K562 (cell line): ENCODE measurements at regions not wholly inside any gene's neighbourhood (a gene's known extent, or its start where the extent isn't known, plus 50 kb on each side); places are given as distances from the start of the nearest gene placed in this dataset.

ENCODE experiments used
- ATAC-seq: fragments of 200-7000 bp; cut with Tn5 transposase; 3 replicates; pipeline ENCODE4 v1.9.1; 2020; ENCODE audit warnings: moderate library complexity
- BruUV-seq: library from RNA; stranded (reverse); fragments of 400-500 nt; replicated peaks from 2 replicates; lab custom pipeline; 2021; lab: Mats Ljungman, UMichigan
- CTCF ChIA-PET: fragments of 300-600 bp; formaldehyde crosslinking; extraction: SDS; loops from one replicate; lab custom pipeline; 2021; ENCODE audit warnings: low intra/inter-chr PET ratio; lab: Yijun Ruan, JAX
- POLR2A ChIA-PET: fragments of 300-600, 350-650 bp; sonication (Branson Sonifier 250); formaldehyde crosslinking; extraction: SDS; loops from one replicate; lab custom pipeline; 2021; ENCODE audit warnings: antibody characterized with exemption, inconsistent platforms; lab: Yijun Ruan, JAX
- DNase-seq, 4 experiments: peaks; one replicate each; pipeline versions ENCODE4 v3.0.0 to v3.0.0-alpha.2; 2011 to 2018; ENCODE audit warnings: low spot score in 3 of 4, mixed read lengths in 3 of 4; ENCODE audit errors: extremely low read depth in 1 of 4
- FAIRE-seq: peaks from 2 replicates; lab custom pipeline; 2011; peaks lifted over from hg19 to GRCh38; lab: Jason Lieb, UNC
- H2AFZ ChIP-seq: 2 replicates; pipeline ENCODE4 v1.6.0; 2011; ENCODE audit warnings: low read depth, low read length, control low read depth, inconsistent platforms
- H3K27ac ChIP-seq: fragments of 200-600 bp; 3 replicates; pipeline ENCODE4 v1.8.0; 2011; ENCODE audit warnings: low read depth, mild to moderate bottlenecking, control low read depth, inconsistent platforms, low read length, moderate library complexity, mixed read lengths; ENCODE audit errors: extremely low read depth
- H3K27me3 ChIP-seq, 2 experiments: fragments of 300-600 bp in 1 of 2; 2 replicates in 1 of 2; 3 replicates in 1 of 2; pipeline versions ENCODE4 v1.6.0 to v1.8.0; 2011; ENCODE audit warnings: inconsistent platforms in 2 of 2, low read length in 2 of 2, mild to moderate bottlenecking in 1 of 2, mixed read lengths in 1 of 2, moderate library complexity in 1 of 2; ENCODE audit not compliant: control insufficient read depth in 2 of 2, insufficient read depth in 2 of 2
- H3K36me3 ChIP-seq: fragments of 300-600 bp; 3 replicates; pipeline ENCODE4 v1.8.0; 2011; ENCODE audit warnings: mild to moderate bottlenecking, low read length, inconsistent platforms; ENCODE audit not compliant: control insufficient read depth, insufficient read depth
- H3K4me1 ChIP-seq, 2 experiments: fragments of 200-600 bp in 1 of 2; replicated peaks in 1 of 2; 2 replicates in 1 of 2; 3 replicates in 1 of 2; pipeline versions ENCODE4 v1.5.1 to v1.8.0; 2011; ENCODE audit warnings: inconsistent platforms in 2 of 2, low read length in 2 of 2, mild to moderate bottlenecking in 1 of 2, mixed read lengths in 1 of 2, moderate library complexity in 1 of 2; ENCODE audit not compliant: control insufficient read depth in 2 of 2, insufficient read depth in 2 of 2
- H3K4me2 ChIP-seq: 2 replicates; pipeline ENCODE4 v1.6.1; 2011; ENCODE audit warnings: low read length, control low read depth, inconsistent platforms, mixed read lengths; ENCODE audit not compliant: insufficient read depth
- H3K4me3 ChIP-seq: fragments of 200-600 bp; sonication (generic), shearing (Covaris generic); 2 replicates; pipeline ENCODE4 v1.5.1; 2016; ENCODE audit warnings: control low read depth, inconsistent platforms
- H3K79me2 ChIP-seq: fragments of 200-600 bp; 3 replicates; pipeline ENCODE4 v1.8.0; 2011; ENCODE audit warnings: low read length, inconsistent platforms; ENCODE audit not compliant: control insufficient read depth, insufficient read depth
- H3K9ac ChIP-seq, 2 experiments: 2 replicates each; pipeline versions ENCODE4 v1.6.0 to v1.6.1; 2011; ENCODE audit warnings: low read depth in 2 of 2, low read length in 2 of 2, control low read depth in 1 of 2, inconsistent platforms in 1 of 2, mild to moderate bottlenecking in 1 of 2, mixed read lengths in 1 of 2; ENCODE audit not compliant: insufficient read depth in 1 of 2
- H3K9me1 ChIP-seq: one replicate; pipeline ENCODE4 v1.6.0; 2011; ENCODE audit warnings: inconsistent platforms, mild to moderate bottlenecking, low read length, moderate library complexity; ENCODE audit not compliant: control insufficient read depth, insufficient read depth
- H3K9me3 ChIP-seq: replicated peaks from 2 replicates; pipeline ENCODE4 v1.5.1; 2011; ENCODE audit warnings: low read depth, low read length, inconsistent platforms; ENCODE audit not compliant: control insufficient read depth, insufficient read depth
- H4K20me1 ChIP-seq: replicated peaks from 2 replicates; pipeline ENCODE4 v1.6.1; 2011; ENCODE audit warnings: low read length, inconsistent platforms, mixed read lengths; ENCODE audit not compliant: control insufficient read depth, insufficient read depth
- CBX3 ChIP-seq, 2 experiments: IDR thresholded peaks; 1 replicate in 1 of 2; 2 replicates in 1 of 2; pipeline ENCODE4 v1.6.1; 2012; ENCODE audit warnings: inconsistent platforms in 2 of 2, low read length in 2 of 2, borderline replicate concordance in 1 of 2, control low read depth in 1 of 2
- CCAR2 ChIP-seq: fragments of 200-400 bp; formaldehyde crosslinking; IDR thresholded peaks from 2 replicates; pipeline ENCODE4 v1.6.1; 2017; ENCODE audit warnings: mild to moderate bottlenecking, low read depth, low read length
- GABPB1 ChIP-seq: sonication (generic); formaldehyde crosslinking; IDR thresholded peaks from 2 replicates; pipeline ENCODE4 v1.8.0; 2022; ENCODE audit warnings: mild to moderate bottlenecking, missing genetic modification reagents
- HDAC6 ChIP-seq: IDR thresholded peaks from 2 replicates; pipeline ENCODE4 v1.6.1; 2012; ENCODE audit warnings: low read depth, mild to moderate bottlenecking, control low read depth, inconsistent platforms, low read length, moderate library complexity
- MIER1 ChIP-seq: fragments of 450-650 bp; IDR thresholded peaks from 2 replicates; pipeline ENCODE4 v1.6.1; 2016; ENCODE audit warnings: antibody characterized with exemption, mild to moderate bottlenecking, low read depth
- NCOR1 ChIP-seq: fragments of 450-650 bp; IDR thresholded peaks from 2 replicates; pipeline ENCODE4 v1.6.1; 2016; ENCODE audit warnings: mild to moderate bottlenecking, moderate library complexity
- PREB ChIP-seq: sonication (generic); formaldehyde crosslinking; IDR thresholded peaks from 2 replicates; pipeline ENCODE4 v1.8.1; 2023; ENCODE audit warnings: mild to moderate bottlenecking, missing genetic modification reagents
- ZBTB2 ChIP-seq: fragments of 450-650 bp; IDR thresholded peaks from 2 replicates; pipeline ENCODE4 v1.6.1; 2016; ENCODE audit warnings: antibody characterized with exemption
- ZBTB7A ChIP-seq: IDR thresholded peaks from 2 replicates; pipeline ENCODE4 v1.6.1; 2011; ENCODE audit warnings: low read depth, mild to moderate bottlenecking, low read length, moderate library complexity, borderline replicate concordance; ENCODE audit not compliant: control insufficient read depth
- ZKSCAN8 ChIP-seq: fragments of 200-800 bp; sonication (Bioruptor generic); IDR thresholded peaks from 2 replicates; pipeline ENCODE4 v1.6.1; 2016; ENCODE audit warnings: missing genetic modification characterization, missing compliant biosample characterization
- ZNF174 ChIP-seq: fragments of 250-450 bp; sonication (Bioruptor Pico); IDR thresholded peaks from 2 replicates; pipeline ENCODE4 v1.4.0; 2020; ENCODE audit warnings: mild to moderate bottlenecking
- ZNF274 ChIP-seq: IDR thresholded peaks from 2 replicates; pipeline ENCODE4 v1.6.1; 2011; ENCODE audit warnings: low read depth, mild to moderate bottlenecking, low read length, moderate library complexity, borderline replicate concordance
- ZNF695 ChIP-seq: fragments of 450-650 bp; formaldehyde crosslinking; IDR thresholded peaks from 2 replicates; pipeline ENCODE4 v1.4.0; 2020; ENCODE audit warnings: mild to moderate bottlenecking, moderate library complexity
- WGBS: fragments of 100-300 bp; shearing (Covaris generic); methylation state at CpG from one replicate; pipeline ENCODE4 v1.1.6; 2016; ENCODE audit warnings: low coverage, mixed read lengths; ENCODE audit not compliant: insufficient coverage; ENCODE audit errors: missing lambda C conversion rate; 5-methylcytosine and 5-hydroxymethylcytosine counted together
- in situ Hi-C: fragments of 300-500 bp; cut with MboI; formaldehyde crosslinking; loops from 4 replicates; pipeline ENCODE4 v1.15.0; 2018; ENCODE audit warnings: inconsistent platforms, mixed read lengths
- intact Hi-C: fragments of 100-400 bp; cut with micrococcal nuclease; formaldehyde crosslinking; loops from 2 replicates; pipeline ENCODE4 v1.14.2; 2022

- TF ChIP-seq CCAR2, result no peak
Measured at GRCh38 chr10:117936566-117936965, 110.2 kb downstream of the RAB11FIP2 start (continued).

- DNase-seq (no peak), FAIRE-seq (no peak), ATAC-seq (no peak)
- H3K27me3 ChIP-seq, result peaks cover 0 to 9% of the 10 kb centered on the region in 2 experiments; a peak in 2 of 5 replicates
- no peak overlapping the region for H3K4me3 ChIP-seq
- intact Hi-C loops (no loop called here), in situ Hi-C loops (no loop called here)
- no peak overlapping the region for H3K27ac ChIP-seq
- ChIA-PET POLR2A (no interaction called here), CTCF (no interaction called here)
- H3K36me3 ChIP-seq, result no peaks in the 10 kb centered on the region
- no peaks in the 10 kb centered on the region for H3K9me1 ChIP-seq
- no peaks in the 10 kb centered on the region for H3K9me3 ChIP-seq
- no peak overlapping the region for H3K9ac ChIP-seq
- H3K79me2 ChIP-seq, result no peaks in the 10 kb centered on the region
- WGBS, result 20% methylated on average over 3 of the region's 3 CpGs
- H4K20me1 ChIP-seq, result no peaks in the 10 kb centered on the region
- TF ChIP-seq CBX3 (IDR thresholded peaks at IDR 0.05; ENCODE audit: borderline replicate concordance in 1 of 2, low read length in 2 of 2) (no peak), ZNF695 (no peak), ZKSCAN8 (CRISPR knock-in tag) (no peak), GABPB1 (CRISPR knock-in tag) (no peak), HDAC6 (no peak), ZBTB2 (no peak), ZNF174 (CRISPR knock-in tag) (no peak), ZBTB7A (no peak), PREB (no peak), ZNF274 (no peak), NCOR1 (no peak), MIER1 (no peak)
- no peaks in the 10 kb centered on the region for H3K4me1 ChIP-seq
- no peak overlapping the region for H2AFZ ChIP-seq
- BruUV-seq, result no TSS peak
- no peak overlapping the region for H3K4me2 ChIP-seq
Measured at GRCh38 chr10:117936976-117937375, 109.8 kb downstream of the RAB11FIP2 start.
